Suprapubic skin (tissue), 3 donors: ENCODE measurements at regions not wholly inside any gene's neighbourhood (a gene's known extent, or its start where the extent isn't known, plus 50 kb on each side); places are given as distances from the start of the nearest gene placed in this dataset.
A peak's percentile ranks its signal among the peaks of the same experiment; 100 is the strongest.

ENCODE experiments used
- CTCF ChIP-seq, 2 donors: fragments of 200-600 bp in 1 of 2; fragments of 450-650 bp in 1 of 2; sonication (generic) in 1 of 2; IDR thresholded peaks; one replicate each; pipeline ENCODE4 v1.5.1; 2016 to 2019; ENCODE audit warnings: antibody characterized with exemption in 2 of 2, mild to moderate bottlenecking in 1 of 2, moderate library complexity in 1 of 2
- POLR2A ChIP-seq, 2 donors: fragments of 450-650 bp; IDR thresholded peaks; one replicate each; pipeline ENCODE4 v1.6.1; 2017; ENCODE audit warnings: antibody characterized with exemption in 2 of 2, mild to moderate bottlenecking in 2 of 2, moderate library complexity in 2 of 2

- TF ChIP-seq CTCF (IDR thresholded peaks at IDR 0.05) (peak in 1 of 2 donors; percentile 17), POLR2A (IDR thresholded peaks at IDR 0.05) (no peak)
Observed at GRCh38 chr16:79651363-79651762, 50.8 kb upstream of the MAF start.
